B cell (primary cell): ENCODE measurements at regions not wholly inside any gene's neighbourhood (a gene's known extent, or its start where the extent isn't known, plus 50 kb on each side); places are given as distances from the start of the nearest gene placed in this dataset.

Experiments
- EZH2 ChIP-seq: IDR thresholded peaks from 2 replicates; pipeline ENCODE4 v1.6.1; 2012; ENCODE audit warnings: borderline replicate concordance, low read depth, mild to moderate bottlenecking, moderate library complexity, low read length; ENCODE audit not compliant: insufficient read depth, poor library complexity, severe bottlenecking
- TF ChIP-seq, protein P1 (sequence below): fragments of 200-600 bp; IDR thresholded peaks from one replicate; pipeline ENCODE4 v1.8.0; 2022; ENCODE audit warnings: antibody characterized with exemption, mild to moderate bottlenecking

DNA sequence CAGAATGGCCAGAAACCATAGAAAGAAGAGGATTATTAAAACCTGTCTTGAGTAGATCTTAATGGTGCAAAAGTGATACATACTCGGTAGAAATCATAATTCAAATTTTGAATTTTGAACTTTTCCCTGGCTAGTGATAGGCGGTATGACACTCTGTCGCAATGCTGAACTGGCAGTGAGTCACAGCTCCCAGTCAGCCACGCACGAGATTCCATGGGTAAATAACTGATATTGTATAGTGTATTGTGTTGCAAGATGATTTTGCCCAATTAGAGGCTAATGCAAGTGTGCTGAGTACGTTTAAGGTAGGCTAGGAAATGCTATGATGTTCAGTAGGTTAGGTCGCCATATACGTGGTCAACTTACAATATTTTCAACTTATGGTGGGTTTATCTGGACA lies 207.0 kb downstream of the SIPA1L2 start:
- TF ChIP-seq, protein P1, sequence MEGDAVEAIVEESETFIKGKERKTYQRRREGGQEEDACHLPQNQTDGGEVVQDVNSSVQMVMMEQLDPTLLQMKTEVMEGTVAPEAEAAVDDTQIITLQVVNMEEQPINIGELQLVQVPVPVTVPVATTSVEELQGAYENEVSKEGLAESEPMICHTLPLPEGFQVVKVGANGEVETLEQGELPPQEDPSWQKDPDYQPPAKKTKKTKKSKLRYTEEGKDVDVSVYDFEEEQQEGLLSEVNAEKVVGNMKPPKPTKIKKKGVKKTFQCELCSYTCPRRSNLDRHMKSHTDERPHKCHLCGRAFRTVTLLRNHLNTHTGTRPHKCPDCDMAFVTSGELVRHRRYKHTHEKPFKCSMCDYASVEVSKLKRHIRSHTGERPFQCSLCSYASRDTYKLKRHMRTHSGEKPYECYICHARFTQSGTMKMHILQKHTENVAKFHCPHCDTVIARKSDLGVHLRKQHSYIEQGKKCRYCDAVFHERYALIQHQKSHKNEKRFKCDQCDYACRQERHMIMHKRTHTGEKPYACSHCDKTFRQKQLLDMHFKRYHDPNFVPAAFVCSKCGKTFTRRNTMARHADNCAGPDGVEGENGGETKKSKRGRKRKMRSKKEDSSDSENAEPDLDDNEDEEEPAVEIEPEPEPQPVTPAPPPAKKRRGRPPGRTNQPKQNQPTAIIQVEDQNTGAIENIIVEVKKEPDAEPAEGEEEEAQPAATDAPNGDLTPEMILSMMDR, result no peak
- no peak for TF ChIP-seq EZH2
